CD4-positive, alpha-beta T cell (primary cell): ENCODE measurements at regions not wholly inside any gene's neighbourhood (a gene's known extent, or its start where the extent isn't known, plus 50 kb on each side); places are given as distances from the start of the nearest gene placed in this dataset.

ENCODE experiments used
- ATAC-seq: fragments of 200-7000 bp; cut with Tn5 transposase; one replicate; pipeline ENCODE4 v1.10.0; 2022; ENCODE audit warnings: mild to moderate bottlenecking; ENCODE audit not compliant: poor library complexity
- CTCF ChIA-PET: fragments of 350-600 bp; sonication (Branson Sonifier 250); formaldehyde crosslinking; loops from one replicate; lab custom pipeline; 2021; ENCODE audit warnings: antibody characterized with exemption, inconsistent platforms; lab: Charles Lee
- POLR2A ChIA-PET: fragments of 350-600 bp; sonication (Branson Sonifier 250); formaldehyde crosslinking; loops from one replicate; lab custom pipeline; 2021; ENCODE audit warnings: antibody characterized with exemption, inconsistent platforms; lab: Charles Lee
- DNase-seq, 14 experiments: peaks; one replicate each; pipeline ENCODE4 v3.0.0-alpha.2; 2013 to 2020; ENCODE audit warnings: mixed read lengths in 2 of 14
- H3K27ac ChIP-seq, 2 donors: one replicate each; pipeline versions ENCODE4 v1.5.1 to v1.7.0; 2013; ENCODE audit warnings: low read length in 2 of 2, low read depth in 1 of 2, mild to moderate bottlenecking in 1 of 2
- H3K27me3 ChIP-seq, 2 experiments: 1 replicate in 1 of 2; 2 replicates in 1 of 2; pipeline versions ENCODE4 v1.6.1 to v1.7.0; 2013; ENCODE audit warnings: low read length in 2 of 2, control low read depth in 1 of 2, mild to moderate bottlenecking in 1 of 2, moderate library complexity in 1 of 2; ENCODE audit not compliant: insufficient read depth in 2 of 2, control insufficient read depth in 1 of 2
- H3K36me3 ChIP-seq: one replicate; pipeline ENCODE4 v1.6.1; 2013; ENCODE audit warnings: low read length, control low read depth; ENCODE audit not compliant: insufficient read depth
- H3K4me1 ChIP-seq: one replicate; pipeline ENCODE4 v1.6.1; 2013; ENCODE audit warnings: low read length, control low read depth; ENCODE audit not compliant: insufficient read depth
- H3K4me3 ChIP-seq: one replicate; pipeline ENCODE4 v1.5.1; 2013; ENCODE audit warnings: mild to moderate bottlenecking, low read length, moderate library complexity
- H3K9me3 ChIP-seq, 2 experiments: 1 replicate in 1 of 2; 2 replicates in 1 of 2; pipeline versions ENCODE4 v1.6.1 to v1.7.0; 2013; ENCODE audit warnings: low read length in 2 of 2, mild to moderate bottlenecking in 2 of 2, control low read depth in 1 of 2, moderate library complexity in 1 of 2; ENCODE audit not compliant: control insufficient read depth in 1 of 2, insufficient read depth in 1 of 2
- H3K27ac Mint-ChIP-seq: one replicate; pipeline ENCODE4 v1.8.0; 2020; ENCODE audit warnings: mixed read lengths
- H3K27me3 Mint-ChIP-seq: one replicate; pipeline ENCODE4 v1.8.0; 2021; ENCODE audit warnings: mixed read lengths
- H3K36me3 Mint-ChIP-seq: one replicate; pipeline ENCODE4 v1.8.0; 2021; ENCODE audit warnings: low read depth, mixed read lengths
- H3K4me1 Mint-ChIP-seq: one replicate; pipeline ENCODE4 v1.8.0; 2021; ENCODE audit warnings: low read depth, mixed read lengths
- H3K4me3 Mint-ChIP-seq: one replicate; pipeline ENCODE4 v1.8.0; 2020; ENCODE audit warnings: mild to moderate bottlenecking, mixed read lengths
- H3K9me3 Mint-ChIP-seq: one replicate; pipeline ENCODE4 v1.8.0; 2020; ENCODE audit warnings: mixed read lengths
- intact Hi-C, 2 experiments: fragments of 100-400 bp; cut with DNase I in 1 of 2; cut with micrococcal nuclease in 1 of 2; formaldehyde crosslinking; loops; one replicate each; pipeline versions ENCODE4 v1.15.1 to v1.9.0; 2023 to 2025; cut with DNase I, micrococcal nuclease
- TF ChIP-seq, protein P1 (sequence below): fragments of 200-600 bp; IDR thresholded peaks from one replicate; pipeline ENCODE4 v1.8.0; 2022; ENCODE audit warnings: antibody characterized with exemption, mild to moderate bottlenecking

DNA sequence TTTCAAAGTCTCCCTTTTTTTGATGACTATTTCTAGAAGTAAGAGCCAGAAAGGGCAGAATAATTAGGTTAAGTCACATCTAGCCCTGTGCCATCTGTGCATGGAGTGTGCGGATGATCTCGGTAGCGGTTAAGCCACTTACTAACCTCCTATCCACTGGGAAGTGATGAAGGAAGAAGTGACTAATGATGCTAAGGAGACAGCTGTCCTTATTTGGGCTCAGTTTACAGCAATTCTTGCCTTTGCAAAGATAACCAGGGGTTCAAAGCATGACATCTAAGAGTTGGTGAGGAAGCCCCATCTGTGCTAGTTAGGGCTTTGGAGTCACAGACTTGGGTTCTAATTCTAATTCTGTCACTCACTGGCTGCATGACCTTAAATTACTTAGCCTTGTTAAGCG, 62.4 kb upstream of the RREB1 start:
- H3K27ac Mint-ChIP-seq: no peak overlapping the region
- Histone ChIP-seq H3K9me3 (no peaks in the 10 kb centered on the region), H3K36me3 (no peaks in the 10 kb centered on the region), H3K4me3 (no peak overlapping the region), H3K27me3 (no peaks in the 10 kb centered on the region), H3K4me1 (peaks cover 5% of the 10 kb centered on the region), H3K27ac (no peak overlapping the region)
- no peak for DNase-seq
- no peak overlapping the region for H3K4me3 Mint-ChIP-seq
- peaks cover 22% of the 10 kb centered on the region for H3K4me1 Mint-ChIP-seq
- H3K27me3 Mint-ChIP-seq: no peaks in the 10 kb centered on the region
- POLR2A ChIA-PET: interaction anchor here (0.7 kb wide), 1 partner anchor 71 kb away, joined by 3 read pairs; no protein-coding TSS in a partner anchor
- intact Hi-C loops: no loop called here
- TF ChIP-seq, protein P1, sequence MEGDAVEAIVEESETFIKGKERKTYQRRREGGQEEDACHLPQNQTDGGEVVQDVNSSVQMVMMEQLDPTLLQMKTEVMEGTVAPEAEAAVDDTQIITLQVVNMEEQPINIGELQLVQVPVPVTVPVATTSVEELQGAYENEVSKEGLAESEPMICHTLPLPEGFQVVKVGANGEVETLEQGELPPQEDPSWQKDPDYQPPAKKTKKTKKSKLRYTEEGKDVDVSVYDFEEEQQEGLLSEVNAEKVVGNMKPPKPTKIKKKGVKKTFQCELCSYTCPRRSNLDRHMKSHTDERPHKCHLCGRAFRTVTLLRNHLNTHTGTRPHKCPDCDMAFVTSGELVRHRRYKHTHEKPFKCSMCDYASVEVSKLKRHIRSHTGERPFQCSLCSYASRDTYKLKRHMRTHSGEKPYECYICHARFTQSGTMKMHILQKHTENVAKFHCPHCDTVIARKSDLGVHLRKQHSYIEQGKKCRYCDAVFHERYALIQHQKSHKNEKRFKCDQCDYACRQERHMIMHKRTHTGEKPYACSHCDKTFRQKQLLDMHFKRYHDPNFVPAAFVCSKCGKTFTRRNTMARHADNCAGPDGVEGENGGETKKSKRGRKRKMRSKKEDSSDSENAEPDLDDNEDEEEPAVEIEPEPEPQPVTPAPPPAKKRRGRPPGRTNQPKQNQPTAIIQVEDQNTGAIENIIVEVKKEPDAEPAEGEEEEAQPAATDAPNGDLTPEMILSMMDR: no peak
- H3K36me3 Mint-ChIP-seq: no peaks in the 10 kb centered on the region
- CTCF ChIA-PET: interaction anchor here (0.7 kb wide), 1 partner anchor 42 kb away, joined by 3 read pairs; no protein-coding TSS in a partner anchor
- H3K9me3 Mint-ChIP-seq: no peaks in the 10 kb centered on the region
- no peak for ATAC-seq

DNA sequence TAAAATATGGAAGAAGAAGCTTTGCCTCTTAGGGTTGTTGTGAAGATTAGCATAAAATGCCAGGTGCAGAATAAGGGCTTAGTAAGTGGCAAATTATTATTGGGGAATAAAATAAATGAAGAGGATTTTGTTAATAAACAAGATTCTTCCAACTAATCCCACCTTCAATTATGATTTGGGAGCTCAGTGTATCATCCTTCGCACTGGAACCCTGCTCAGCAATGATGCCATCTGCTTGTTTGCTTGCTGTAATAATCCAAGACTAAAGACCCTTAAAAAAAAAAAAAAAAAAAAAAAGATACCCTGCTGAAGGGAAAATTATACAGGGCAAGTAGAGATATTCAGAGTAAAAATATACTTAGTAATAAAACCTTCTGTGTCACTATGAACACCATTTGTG, 62.0 kb upstream of the RREB1 start:
- no peak overlapping the region for H3K4me3 Mint-ChIP-seq
- intact Hi-C loops: no loop called here
- H3K9me3 Mint-ChIP-seq: no peaks in the 10 kb centered on the region
- ATAC-seq: no peak
- Histone ChIP-seq H3K27me3 (no peaks in the 10 kb centered on the region), H3K9me3 (no peaks in the 10 kb centered on the region), H3K36me3 (no peaks in the 10 kb centered on the region), H3K27ac (no peak overlapping the region), H3K4me1 (peaks cover 6% of the 10 kb centered on the region), H3K4me3 (no peak overlapping the region)
- no peaks in the 10 kb centered on the region for H3K36me3 Mint-ChIP-seq
- TF ChIP-seq, protein P1: no peak
- H3K27me3 Mint-ChIP-seq: no peaks in the 10 kb centered on the region
- no peak overlapping the region for H3K27ac Mint-ChIP-seq
- H3K4me1 Mint-ChIP-seq: peaks cover 22% of the 10 kb centered on the region
- ChIA-PET POLR2A (no interaction called here), CTCF (interaction anchor here (0.7 kb wide), 1 partner anchor 41 kb away, joined by 3 read pairs; no protein-coding TSS in a partner anchor)
- no peak for DNase-seq

DNA sequence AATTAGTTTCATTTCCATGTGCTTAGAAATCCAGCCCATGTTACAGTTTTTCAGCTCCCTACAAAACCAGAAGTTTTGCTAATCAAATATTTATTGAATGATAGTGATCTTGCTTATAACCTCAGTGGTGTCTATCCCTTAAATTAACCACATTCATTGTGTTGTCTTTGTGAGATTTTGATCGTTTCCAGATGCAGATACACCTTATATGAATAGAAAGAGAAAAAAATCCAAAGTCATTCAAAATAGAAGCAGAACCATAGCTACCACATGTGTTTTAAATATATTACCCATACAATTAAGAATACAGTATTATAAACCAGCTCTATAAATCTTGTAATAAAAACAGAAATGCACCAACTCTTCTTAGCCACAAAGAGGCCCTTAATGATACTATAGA, 60.6 kb upstream of the RREB1 start:
- no peak for ATAC-seq
- no peaks in the 10 kb centered on the region for H3K27me3 ChIP-seq
- no peaks in the 10 kb centered on the region for H3K27me3 Mint-ChIP-seq
- intact Hi-C loops: no loop called here
- H3K9me3 ChIP-seq: no peaks in the 10 kb centered on the region
- H3K27ac Mint-ChIP-seq: no peak overlapping the region
- no peak overlapping the region for H3K4me3 Mint-ChIP-seq
- ChIA-PET POLR2A (interaction anchor here (1.2 to 1.5 kb wide), 2 partner anchors 39 to 59 kb away, joined by 4 read pairs; no protein-coding TSS in a partner anchor), CTCF (interaction anchor here (0.6 kb wide), 1 partner anchor 15 kb away, joined by 3 read pairs; no protein-coding TSS in a partner anchor)
- no peaks in the 10 kb centered on the region for H3K36me3 Mint-ChIP-seq
- H3K36me3 ChIP-seq: no peaks in the 10 kb centered on the region
- no peaks in the 10 kb centered on the region for H3K9me3 Mint-ChIP-seq
- H3K4me3 ChIP-seq: no peak overlapping the region
- H3K4me1 ChIP-seq: peaks cover 17% of the 10 kb centered on the region
- H3K27ac ChIP-seq: no peak overlapping the region
- no peak for DNase-seq
- H3K4me1 Mint-ChIP-seq: peaks cover 11% of the 10 kb centered on the region
- TF ChIP-seq, protein P1: no peak
